ENCODE measurements at regions not wholly inside any gene's neighbourhood (a gene's known extent, or its start where the extent isn't known, plus 50 kb on each side); places are given as distances from the start of the nearest gene placed in this dataset.

GRCh38 chr12:74171478-74171909 lies 366.1 kb upstream of the ATXN7L3B start:
- TF ChIP-seq CTCF (IDR thresholded peaks at IDR 0.05) = no peak
- no peak for TF ChIP-seq POLR2AphosphoS5 (IDR thresholded peaks at IDR 0.05)
